A549 (cell line): ENCODE measurements at regions not wholly inside any gene's neighbourhood (a gene's known extent, or its start where the extent isn't known, plus 50 kb on each side); places are given as distances from the start of the nearest gene placed in this dataset.

Source experiments
- CTCF ChIP-seq: fragments of >200 bp; sonication (Bioruptor Twin); formaldehyde crosslinking; IDR thresholded peaks from 3 replicates; pipeline ENCODE4 v1.5.1; 2016
- EHMT2 ChIP-seq: fragments of 200-600 bp; sonication (generic); IDR thresholded peaks from 2 replicates; pipeline ENCODE4 v1.6.1; 2016; ENCODE audit warnings: antibody characterized with exemption, low read depth, mild to moderate bottlenecking, moderate library complexity
- HDAC2 ChIP-seq: fragments of 200-600 bp; sonication (generic); IDR thresholded peaks from 2 replicates; pipeline ENCODE4 v1.6.1; 2016
- MAX ChIP-seq: IDR thresholded peaks from 2 replicates; pipeline ENCODE4 v1.6.1; 2012
- MAZ ChIP-seq: fragments of 150-350 bp; IDR thresholded peaks from 2 replicates; pipeline ENCODE4 v1.6.1; 2014; ENCODE audit warnings: antibody characterized with exemption, low read depth, low read length, borderline replicate concordance
- MYC ChIP-seq: IDR thresholded peaks from 2 replicates; pipeline ENCODE4 v1.6.1; 2012; ENCODE audit warnings: mild to moderate bottlenecking, inconsistent platforms, low read length, improper control_type of control experiment, borderline replicate concordance
- NFE2L2 ChIP-seq: fragments of 150-350 bp; conservative IDR thresholded peaks from 2 replicates; pipeline ENCODE4 v1.6.1; 2014; ENCODE audit warnings: low read length
- POLR2A ChIP-seq: IDR thresholded peaks from 2 replicates; pipeline ENCODE4 v1.6.1; 2012; ENCODE audit warnings: mild to moderate bottlenecking, low read length
- POLR2AphosphoS2 ChIP-seq: conservative IDR thresholded peaks from 2 replicates; pipeline ENCODE4 v1.6.1; 2012; ENCODE audit warnings: low read length, improper control_type of control experiment, inconsistent platforms
- REST ChIP-seq: fragments of 200-600 bp; sonication (generic); IDR thresholded peaks from 2 replicates; pipeline ENCODE4 v1.6.1; 2016; ENCODE audit warnings: antibody characterized with exemption, mild to moderate bottlenecking, moderate library complexity
- ZFP36 ChIP-seq: fragments of 450-650 bp; IDR thresholded peaks from 2 replicates; pipeline ENCODE4 v1.6.1; 2014; ENCODE audit warnings: borderline replicate concordance; ENCODE audit not compliant: partially characterized antibody

GRCh38 chr13:106640515-106640914, 72.6 kb upstream of the ARGLU1 start:
- no peak for TF ChIP-seq POLR2A
- no peak for TF ChIP-seq MAX
- no peak for TF ChIP-seq CTCF
- TF ChIP-seq POLR2AphosphoS2 = no peak
- no peak for TF ChIP-seq REST
- TF ChIP-seq NFE2L2 = no peak
- TF ChIP-seq MYC = no peak
- no peak for TF ChIP-seq EHMT2
- TF ChIP-seq MAZ = no peak
- no peak for TF ChIP-seq ZFP36
- TF ChIP-seq HDAC2 = no peak
